NCI-H2227 (cell line): ENCODE measurements at regions not wholly inside any gene's neighbourhood (a gene's known extent, or its start where the extent isn't known, plus 50 kb on each side); places are given as distances from the start of the nearest gene placed in this dataset.
"Not testable (repeated sequence)": the region's sequence is repeated elsewhere in the genome, so short reads cannot be mapped to it uniquely, and the experiment has no call there.

Source experiments
- DNase-seq: peaks from one replicate; lab custom pipeline; 2025; ENCODE audit not compliant: unreplicated experiment; lab: John Stamatoyannopoulos, UW

- no peak for DNase-seq
Measured at GRCh38 chr7:109879287-109879828, 1211.6 kb upstream of the LRRN3 start.

- no peak for DNase-seq
Measured at GRCh38 chr7:109890622-109891021, 1200.3 kb upstream of the LRRN3 start.

- no peak for DNase-seq
Measured at GRCh38 chr7:109893231-109893630, 1197.7 kb upstream of the LRRN3 start.

- no peak for DNase-seq
Measured at GRCh38 chr7:109895536-109895935, 1195.4 kb upstream of the LRRN3 start.

- no peak for DNase-seq
Measured at GRCh38 chr7:109901926-109902325, 1189.0 kb upstream of the LRRN3 start.

- not testable (repeated sequence) for DNase-seq
Measured at GRCh38 chr7:109905368-109906065, 1185.4 kb upstream of the LRRN3 start.

- DNase-seq: no peak
Measured at GRCh38 chr7:109915670-109916069, 1175.3 kb upstream of the LRRN3 start.

- DNase-seq: no peak
Measured at GRCh38 chr7:109926738-109927137, 1164.2 kb upstream of the LRRN3 start.

GRCh38 chr7:109930049-109930448, 1160.9 kb upstream of the LRRN3 start:
- no peak for DNase-seq

- DNase-seq: no peak
Measured at GRCh38 chr7:109939207-109939606, 1151.7 kb upstream of the LRRN3 start.

- DNase-seq: no peak
Measured at GRCh38 chr7:109945820-109946518, 1145.0 kb upstream of the LRRN3 start.

- DNase-seq: no peak
Measured at GRCh38 chr7:109950256-109950655, 1140.7 kb upstream of the LRRN3 start.

- no peak for DNase-seq
Measured at GRCh38 chr7:109950821-109951564, 1139.9 kb upstream of the LRRN3 start.

GRCh38 chr7:109951565-109951928, 1139.4 kb upstream of the LRRN3 start:
- no peak for DNase-seq

- no peak for DNase-seq
Measured at GRCh38 chr7:109955986-109956385, 1134.9 kb upstream of the LRRN3 start.

GRCh38 chr7:109956916-109957315, 1134.0 kb upstream of the LRRN3 start:
- no peak for DNase-seq

- no peak for DNase-seq
Measured at GRCh38 chr7:109963741-109964140, 1127.2 kb upstream of the LRRN3 start.

GRCh38 chr7:109964780-109965179, 1126.1 kb upstream of the LRRN3 start:
- DNase-seq: no peak

- no peak for DNase-seq
Measured at GRCh38 chr7:109967406-109967805, 1123.5 kb upstream of the LRRN3 start.

GRCh38 chr7:109983618-109984017, 1107.3 kb upstream of the LRRN3 start:
- no peak for DNase-seq

- DNase-seq: no peak
Measured at GRCh38 chr7:109984729-109985128, 1106.2 kb upstream of the LRRN3 start.

- DNase-seq: no peak
Measured at GRCh38 chr7:109986701-109987100, 1104.2 kb upstream of the LRRN3 start.
